Activated CD4-positive, CD25-positive, alpha-beta regulatory T cell treated with anti-CD3 and anti-CD28 coated beads, Interleukin-2, amount 50 U/mL, for 24 hours (primary cell): ENCODE measurements at regions not wholly inside any gene's neighbourhood (a gene's known extent, or its start where the extent isn't known, plus 50 kb on each side); places are given as distances from the start of the nearest gene placed in this dataset.

ENCODE experiments used
- ATAC-seq, 2 donors: fragments of 150-1000 bp; cut with Tn5 transposase; one replicate each; pipeline ENCODE4 v1.10.0; 2021; ENCODE audit warnings: mild to moderate bottlenecking in 1 of 2, moderate library complexity in 1 of 2

DNA sequence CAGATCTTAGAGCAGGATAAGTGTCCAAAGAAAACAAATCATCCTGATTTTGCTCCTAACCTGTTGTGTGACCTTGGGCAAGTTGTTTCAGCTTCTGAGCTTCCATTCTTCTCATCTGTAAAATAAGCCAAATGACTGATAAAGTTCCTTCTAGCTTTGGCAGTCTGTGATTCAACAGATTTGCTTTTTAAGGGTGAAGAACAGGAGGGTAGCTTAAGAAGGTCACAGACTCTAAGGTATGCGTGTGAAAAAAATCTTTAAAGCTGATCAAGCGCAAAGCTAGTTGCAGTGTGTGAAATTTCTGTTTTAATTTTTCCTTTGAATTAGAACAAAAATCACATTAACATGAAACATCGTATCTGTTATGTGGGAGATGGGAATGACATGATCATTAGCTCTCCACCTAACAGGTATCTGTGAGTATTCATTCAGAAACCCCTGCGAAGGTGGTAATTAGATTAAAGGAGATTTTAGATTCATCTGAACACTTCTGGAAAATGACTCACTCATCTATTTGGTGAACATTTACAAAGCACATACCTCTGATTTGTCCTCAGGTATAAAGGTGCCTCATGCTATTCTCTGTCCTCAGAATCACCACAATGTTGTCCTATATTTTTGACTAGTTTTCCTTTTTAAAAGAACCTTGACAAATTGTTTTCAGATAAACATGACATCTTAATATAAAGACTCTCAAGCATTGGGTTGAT, 131.9 kb upstream of the CPM start:
- peak; percentile 75 to 81 for ATAC-seq

DNA sequence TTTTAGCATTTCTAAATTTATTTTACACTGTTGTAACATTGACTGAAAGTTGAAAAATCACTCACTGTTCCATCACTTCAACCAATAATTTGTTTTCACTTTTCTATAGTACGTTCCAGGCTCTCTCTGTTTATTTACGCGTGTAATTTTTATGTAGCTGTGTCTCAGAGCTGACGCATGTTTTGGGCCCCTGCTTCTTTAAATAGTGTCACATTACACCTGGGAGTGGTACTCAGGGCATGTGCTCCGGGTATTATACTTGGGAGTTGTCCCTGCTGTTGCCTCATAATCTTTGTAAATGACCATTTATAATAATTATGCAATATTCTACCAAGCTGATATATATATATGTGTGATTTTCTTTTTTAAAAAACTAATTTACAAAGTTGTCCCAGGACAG, 132.8 kb upstream of the CPM start:
- no peak for ATAC-seq

DNA sequence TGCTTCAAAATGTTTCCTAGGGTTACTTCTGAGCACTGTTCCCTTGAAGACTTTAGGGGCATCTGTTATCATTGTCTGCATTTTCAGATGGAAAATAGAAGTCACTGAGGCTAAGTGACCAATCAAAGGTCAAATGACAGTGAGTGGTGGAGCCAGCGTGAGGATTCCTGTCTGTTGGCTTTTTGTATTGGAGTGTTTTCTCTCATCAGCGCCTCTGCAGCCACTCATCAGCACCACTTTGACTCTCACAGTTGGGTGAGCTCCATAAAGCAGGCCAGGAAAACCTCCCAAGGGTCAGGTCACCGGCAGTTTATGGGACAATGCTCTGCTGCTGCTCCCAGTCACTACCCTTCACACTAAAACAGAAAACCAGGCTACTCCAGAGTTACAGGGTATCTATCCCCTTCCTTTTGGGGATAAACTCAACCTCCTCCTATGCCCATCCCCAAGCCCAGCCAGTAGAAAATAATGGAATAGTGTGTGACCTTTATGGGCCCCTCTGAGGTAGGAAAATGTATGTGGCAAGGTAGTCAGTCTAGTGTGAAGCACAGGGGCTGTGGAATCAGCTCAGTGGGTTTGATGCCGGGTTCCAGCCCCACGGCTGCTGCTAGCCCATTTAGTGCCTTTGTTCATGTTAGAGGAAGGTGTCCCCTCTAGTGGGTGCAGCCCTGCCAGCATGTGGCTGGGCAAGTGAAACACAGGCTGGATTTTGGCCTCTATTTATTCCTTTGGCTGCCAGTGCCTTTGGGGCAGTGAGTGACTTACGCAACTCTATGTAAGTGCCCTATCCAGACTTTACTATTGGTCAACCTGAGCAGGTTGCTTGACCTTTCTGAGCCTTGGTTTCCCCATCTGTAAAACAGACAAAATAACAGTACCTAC, 133.8 kb upstream of the CPM start:
- ATAC-seq: no peak

DNA sequence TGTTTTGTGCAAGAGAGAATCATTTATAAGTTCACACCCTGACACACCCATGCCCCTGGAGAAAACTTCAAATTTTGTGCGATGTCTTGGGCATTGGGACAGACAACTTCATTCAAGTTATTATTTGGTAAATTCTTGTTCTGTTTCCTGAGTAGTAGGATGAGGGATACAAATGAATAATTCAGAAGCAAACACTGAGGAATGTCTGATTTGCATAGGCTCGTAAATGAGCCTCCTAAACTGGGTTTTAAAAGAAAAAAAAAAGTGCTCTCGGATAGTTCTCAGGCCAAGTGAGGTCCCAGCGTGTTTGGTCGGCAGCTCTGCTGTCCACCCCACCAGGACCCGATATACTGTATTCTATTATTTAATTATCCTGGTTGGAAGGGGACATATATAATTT, 134.7 kb upstream of the CPM start:
- no peak for ATAC-seq

DNA sequence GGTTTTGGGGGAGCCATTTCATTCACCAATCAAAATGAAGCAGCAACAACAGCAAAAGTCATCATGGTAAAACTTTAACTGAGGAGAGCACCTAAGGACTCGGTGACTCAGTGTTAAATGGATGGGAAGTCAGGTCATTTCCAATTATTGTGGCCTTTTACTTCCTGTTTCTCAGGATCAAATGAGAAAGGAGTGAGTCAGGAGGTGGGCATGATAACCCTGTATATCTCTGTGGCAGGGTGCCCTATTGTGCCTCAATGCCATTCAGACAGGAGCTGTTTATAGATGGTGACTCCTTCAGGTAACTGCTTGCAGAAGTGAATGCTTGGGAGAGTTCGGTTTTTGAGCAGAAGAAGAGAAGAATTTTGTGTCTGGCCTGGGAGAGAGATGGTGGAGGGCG, 135.5 kb upstream of the CPM start:
- ATAC-seq: peak in 1 of 2 donors; percentile 24

GRCh38 chr12:69069479-69069878, 136.5 kb upstream of the CPM start:
- ATAC-seq: no peak

GRCh38 chr12:69070319-69071090, 137.5 kb upstream of the CPM start:
- peak; percentile 75 to 78 for ATAC-seq

DNA sequence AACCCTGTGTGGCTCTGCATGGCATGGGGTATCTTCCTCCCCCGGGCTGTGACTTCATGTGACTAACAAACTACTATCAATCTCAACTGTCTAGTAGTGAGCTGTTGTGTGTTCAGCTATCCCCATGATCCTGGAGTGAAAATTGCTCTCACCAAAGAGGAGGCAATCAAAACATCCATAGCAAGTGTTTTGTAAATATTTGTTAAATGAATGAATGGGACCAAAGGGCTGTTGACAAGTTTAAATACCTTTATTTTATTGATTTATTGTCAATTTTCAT, 138.1 kb upstream of the CPM start:
- ATAC-seq: no peak

DNA sequence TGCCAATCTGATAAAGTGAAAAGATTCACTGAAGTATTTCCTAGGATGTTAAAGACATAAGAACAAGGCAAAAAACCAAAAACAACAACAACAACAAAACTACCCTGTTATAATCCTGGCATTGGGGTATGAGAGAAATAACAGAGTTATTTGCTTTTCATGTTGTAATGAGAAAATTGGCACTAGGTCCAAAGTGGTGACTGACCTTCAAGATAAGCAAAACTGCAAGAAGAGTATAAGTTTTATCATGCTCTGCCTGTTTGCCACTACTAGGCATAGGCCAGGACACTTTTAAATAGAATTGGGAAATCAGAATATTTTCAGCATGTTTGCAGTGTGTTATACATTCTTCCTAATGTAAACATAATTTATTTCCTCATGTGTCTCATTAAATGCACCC, 140.1 kb upstream of the CPM start:
- ATAC-seq: no peak

- ATAC-seq: no peak
These were observed 141.8 kb upstream of the CPM start for GRCh38 chr12:69074556-69075349.

- no peak for ATAC-seq
These were observed 150.7 kb upstream of the CPM start for GRCh38 chr12:69083689-69084088.

- ATAC-seq: no peak
These were observed 151.9 kb upstream of the CPM start for GRCh38 chr12:69084816-69085378.

DNA sequence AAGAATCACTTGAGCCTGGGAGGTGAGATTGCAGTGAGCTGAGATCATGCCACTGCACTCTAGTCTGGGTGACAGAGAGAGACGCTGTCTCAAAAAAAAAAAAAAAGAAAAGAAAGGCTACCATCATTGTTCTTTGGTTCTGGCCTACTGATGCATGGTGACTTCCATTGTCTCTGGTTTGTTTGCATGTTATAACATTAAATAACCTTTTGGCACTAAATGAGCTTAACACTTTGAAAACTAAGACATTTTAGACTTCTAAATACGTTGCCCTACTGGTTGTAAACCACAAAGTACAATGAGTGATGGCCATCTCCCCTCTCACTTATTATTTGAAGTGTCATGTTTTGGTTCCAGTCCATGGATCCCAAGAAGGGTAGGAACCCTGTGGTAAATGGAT, 152.9 kb upstream of the CPM start:
- ATAC-seq: no peak

DNA sequence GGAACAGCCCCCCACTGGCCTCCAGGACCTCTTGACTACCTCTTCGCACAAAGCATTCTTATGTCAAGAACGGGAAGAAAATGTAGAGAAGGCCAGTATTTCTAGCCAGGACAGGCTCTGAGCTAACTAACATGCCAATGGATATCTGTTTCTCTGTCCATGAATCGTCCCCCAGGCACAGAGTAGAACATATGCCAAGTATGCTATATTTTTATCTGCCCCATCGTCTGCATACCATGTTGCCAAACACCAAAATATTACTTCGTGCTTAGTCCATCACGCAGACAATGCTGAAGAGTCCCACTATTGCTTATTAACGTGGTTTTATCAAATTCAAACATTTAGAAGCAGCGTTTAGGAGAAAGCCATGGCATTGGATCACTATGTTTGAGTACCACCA, 151.4 kb upstream of the CPSF6 start:
- no peak for ATAC-seq

- no peak for ATAC-seq
These were observed 148.6 kb upstream of the CPSF6 start for GRCh38 chr12:69090722-69091121.

DNA sequence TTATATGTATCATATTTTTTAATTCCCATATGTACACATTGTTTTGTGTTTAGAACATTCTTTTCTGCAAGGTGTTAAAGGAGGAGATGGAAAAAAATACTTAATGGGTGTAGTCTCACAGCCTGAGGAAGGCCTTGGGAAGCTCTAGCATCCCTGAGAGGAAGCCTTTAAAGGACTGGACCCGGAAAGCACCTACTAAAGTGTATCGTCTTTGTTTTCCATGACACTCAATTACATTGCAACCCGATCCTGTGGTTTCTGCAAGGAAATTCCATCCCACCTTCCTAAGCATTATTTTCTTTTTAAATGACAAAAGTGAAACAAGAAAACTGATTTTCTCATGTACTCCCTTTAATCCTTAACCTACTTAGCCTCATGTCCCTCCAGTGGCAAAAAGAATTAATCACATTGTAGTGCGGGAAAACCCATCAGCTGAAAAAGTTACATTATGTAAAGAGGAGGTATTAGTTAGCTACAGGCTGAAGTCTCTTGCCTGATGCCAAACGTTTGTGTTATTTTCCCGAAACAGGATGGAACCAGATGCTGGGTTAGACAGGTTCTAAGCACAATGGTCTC, 147.8 kb upstream of the CPSF6 start:
- no peak for ATAC-seq

- no peak for ATAC-seq
These were observed 147.2 kb upstream of the CPSF6 start for GRCh38 chr12:69092137-69092536.

GRCh38 chr12:69094606-69095216, 144.7 kb upstream of the CPSF6 start:
- ATAC-seq: no peak

GRCh38 chr12:69095765-69096477, 143.4 kb upstream of the CPSF6 start:
- no peak for ATAC-seq

- ATAC-seq: no peak
These were observed 142.6 kb upstream of the CPSF6 start for GRCh38 chr12:69096669-69097335.
